GM12873 (cell line): ENCODE measurements at regions not wholly inside any gene's neighbourhood (a gene's known extent, or its start where the extent isn't known, plus 50 kb on each side); places are given as distances from the start of the nearest gene placed in this dataset.

ENCODE experiments used
- TF ChIP-seq, protein P1 (sequence below): IDR thresholded peaks from 2 replicates; pipeline ENCODE4 v1.5.1; 2012; ENCODE audit warnings: low read depth, mild to moderate bottlenecking, moderate library complexity, low read length, control low read depth; ENCODE audit not compliant: insufficient read depth; ENCODE audit errors: missing control alignments

- TF ChIP-seq, protein P1, sequence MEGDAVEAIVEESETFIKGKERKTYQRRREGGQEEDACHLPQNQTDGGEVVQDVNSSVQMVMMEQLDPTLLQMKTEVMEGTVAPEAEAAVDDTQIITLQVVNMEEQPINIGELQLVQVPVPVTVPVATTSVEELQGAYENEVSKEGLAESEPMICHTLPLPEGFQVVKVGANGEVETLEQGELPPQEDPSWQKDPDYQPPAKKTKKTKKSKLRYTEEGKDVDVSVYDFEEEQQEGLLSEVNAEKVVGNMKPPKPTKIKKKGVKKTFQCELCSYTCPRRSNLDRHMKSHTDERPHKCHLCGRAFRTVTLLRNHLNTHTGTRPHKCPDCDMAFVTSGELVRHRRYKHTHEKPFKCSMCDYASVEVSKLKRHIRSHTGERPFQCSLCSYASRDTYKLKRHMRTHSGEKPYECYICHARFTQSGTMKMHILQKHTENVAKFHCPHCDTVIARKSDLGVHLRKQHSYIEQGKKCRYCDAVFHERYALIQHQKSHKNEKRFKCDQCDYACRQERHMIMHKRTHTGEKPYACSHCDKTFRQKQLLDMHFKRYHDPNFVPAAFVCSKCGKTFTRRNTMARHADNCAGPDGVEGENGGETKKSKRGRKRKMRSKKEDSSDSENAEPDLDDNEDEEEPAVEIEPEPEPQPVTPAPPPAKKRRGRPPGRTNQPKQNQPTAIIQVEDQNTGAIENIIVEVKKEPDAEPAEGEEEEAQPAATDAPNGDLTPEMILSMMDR = no peak
Observed at GRCh38 chr16:26606381-26607150, 460.2 kb upstream of the C16orf82 start.

- TF ChIP-seq, protein P1 = no peak
Observed at GRCh38 chr16:26614237-26614841, 452.4 kb upstream of the C16orf82 start.

- TF ChIP-seq, protein P1 = no peak
Observed at GRCh38 chr16:26623442-26623841, 443.3 kb upstream of the C16orf82 start.

- TF ChIP-seq, protein P1 = no peak
Observed at GRCh38 chr16:26627958-26628357, 438.8 kb upstream of the C16orf82 start.

GRCh38 chr16:26642047-26642664 lies 424.6 kb upstream of the C16orf82 start:
- TF ChIP-seq, protein P1 = no peak

GRCh38 chr16:26643519-26643918 lies 423.2 kb upstream of the C16orf82 start:
- TF ChIP-seq, protein P1 = no peak

- TF ChIP-seq, protein P1 = no peak
Observed at GRCh38 chr16:26644912-26645543, 421.7 kb upstream of the C16orf82 start.
